NCI-H1930 (cell line): ENCODE measurements at regions not wholly inside any gene's neighbourhood (a gene's known extent, or its start where the extent isn't known, plus 50 kb on each side); places are given as distances from the start of the nearest gene placed in this dataset.

Experiments
- DNase-seq, 2 experiments: peaks; one replicate each; lab custom pipeline; 2025; lab: John Stamatoyannopoulos, UW

DNA sequence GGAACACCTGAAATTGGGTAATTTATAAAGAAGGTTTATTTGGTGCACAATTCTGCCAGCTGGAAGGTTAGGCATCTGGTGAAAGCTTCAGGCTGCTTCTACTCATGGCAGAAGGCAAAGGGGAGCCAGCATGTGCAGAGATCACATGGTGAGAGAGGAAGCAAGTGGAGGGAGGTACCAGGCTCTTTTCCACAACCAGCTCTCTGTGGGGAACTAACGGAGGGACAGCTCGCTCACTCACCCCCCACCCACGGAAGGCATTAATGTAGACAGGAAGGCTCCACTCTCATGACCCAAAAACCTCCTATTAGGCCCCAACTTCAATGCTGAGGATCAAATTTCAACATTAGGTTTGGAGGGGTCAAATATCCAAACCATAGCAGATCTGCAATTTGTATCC lies 75.6 kb upstream of the ARHGAP32 start:
- DNase-seq = no peak

DNA sequence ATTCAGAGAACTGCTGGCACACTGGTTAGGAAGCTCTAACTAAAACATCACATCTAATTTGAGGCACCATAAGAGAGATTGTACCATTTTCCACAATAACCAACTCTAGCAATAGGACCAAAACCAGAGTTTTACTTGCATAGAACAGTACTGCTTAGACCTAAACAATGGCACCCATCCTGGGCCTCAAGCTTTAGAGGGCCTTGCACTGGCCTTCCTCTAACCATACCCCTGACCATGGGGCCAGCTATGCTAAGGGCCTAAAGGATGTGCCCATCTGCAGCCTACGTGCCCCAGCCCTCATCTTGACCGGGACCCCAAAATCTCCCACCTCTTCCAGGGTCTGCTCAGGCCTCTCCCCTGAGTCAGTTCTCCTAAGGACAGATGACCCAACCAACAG lies 74.4 kb upstream of the ARHGAP32 start:
- DNase-seq = no peak

DNA sequence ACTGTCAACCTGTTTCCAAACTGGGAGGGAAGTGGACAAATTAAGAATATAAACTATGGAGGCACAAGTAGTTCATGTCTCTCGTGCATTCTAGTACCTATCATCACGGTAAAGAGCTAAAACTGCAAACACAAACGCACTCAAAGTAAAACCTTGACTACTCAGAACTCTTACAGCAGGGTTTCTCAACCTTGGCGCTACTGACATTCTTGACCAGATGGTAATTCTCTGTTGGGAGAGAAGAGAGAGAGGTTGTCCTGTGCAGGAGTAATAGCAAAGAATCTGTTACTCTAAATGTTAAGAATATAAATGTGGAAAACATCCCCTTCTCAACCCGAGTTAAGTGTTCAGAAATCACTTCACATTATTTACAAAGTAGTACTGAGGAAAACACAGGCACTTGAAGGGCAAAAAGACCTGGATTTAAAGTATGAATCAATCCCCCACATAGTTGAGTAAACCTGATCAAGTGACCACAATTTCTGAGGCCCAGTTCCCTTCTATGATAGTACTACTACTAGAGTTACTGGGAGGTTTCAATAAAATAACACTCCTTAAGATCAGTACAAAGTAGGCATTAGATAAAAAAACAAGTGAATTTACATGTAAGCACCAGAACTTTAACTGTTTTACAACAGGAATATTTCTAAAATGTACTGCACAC lies 73.1 kb upstream of the ARHGAP32 start:
- DNase-seq = no peak

DNA sequence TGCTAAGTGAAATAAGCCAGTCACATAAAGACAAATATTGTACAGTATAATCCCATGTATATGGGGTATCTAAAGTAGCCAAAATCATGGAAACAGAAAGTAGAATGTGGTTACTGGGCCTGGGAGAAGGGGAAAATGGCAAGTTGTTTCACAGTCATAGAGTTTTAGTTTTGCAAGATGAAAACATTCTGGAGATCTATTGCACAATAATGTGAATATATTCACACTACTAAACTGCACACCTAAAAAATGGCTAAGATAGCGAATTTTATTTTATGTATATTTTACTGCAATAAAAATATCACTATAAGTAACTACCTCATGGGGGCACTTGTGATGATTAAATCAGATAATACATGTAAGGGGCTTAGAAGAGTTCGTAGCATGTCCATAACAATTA lies 72.0 kb upstream of the ARHGAP32 start:
- DNase-seq = no peak

DNA sequence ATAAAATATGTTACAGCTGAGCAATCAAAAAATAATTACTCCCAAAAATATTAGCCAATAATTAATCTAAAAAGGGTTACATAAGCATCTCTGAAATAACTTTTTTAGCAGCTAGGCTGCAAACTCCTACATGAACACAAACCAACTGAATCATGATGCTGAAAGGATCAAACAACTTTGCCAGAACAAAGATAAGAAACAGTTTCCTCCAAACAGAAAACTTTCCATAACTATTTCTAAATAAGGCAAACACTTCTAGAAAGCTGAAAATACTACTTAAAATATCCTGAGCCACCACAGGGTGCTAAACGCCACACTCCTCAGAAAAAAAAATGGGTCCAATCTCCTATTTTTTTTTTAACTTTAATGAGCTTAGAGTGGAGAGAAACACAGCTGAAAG lies 68.6 kb upstream of the ARHGAP32 start:
- no peak for DNase-seq

DNA sequence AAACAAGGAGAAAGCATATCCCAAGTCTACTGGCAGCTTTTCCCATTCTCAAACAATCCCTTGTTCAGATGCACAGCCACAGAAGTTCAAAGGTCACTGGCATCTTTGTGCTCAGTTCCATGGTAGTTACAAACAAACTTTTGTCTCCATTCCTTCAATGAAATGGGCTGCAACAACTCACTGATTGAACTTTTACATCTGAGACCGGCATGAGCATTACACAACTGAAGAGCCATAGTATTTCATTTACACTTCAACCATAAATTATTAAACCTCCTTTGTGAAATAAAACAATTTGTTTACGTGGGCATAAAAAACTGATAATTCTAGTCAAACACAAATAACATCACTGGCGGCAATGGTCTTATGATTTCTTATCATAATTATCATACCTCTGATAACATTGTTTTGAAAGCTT lies 67.8 kb upstream of the ARHGAP32 start:
- no peak for DNase-seq

DNA sequence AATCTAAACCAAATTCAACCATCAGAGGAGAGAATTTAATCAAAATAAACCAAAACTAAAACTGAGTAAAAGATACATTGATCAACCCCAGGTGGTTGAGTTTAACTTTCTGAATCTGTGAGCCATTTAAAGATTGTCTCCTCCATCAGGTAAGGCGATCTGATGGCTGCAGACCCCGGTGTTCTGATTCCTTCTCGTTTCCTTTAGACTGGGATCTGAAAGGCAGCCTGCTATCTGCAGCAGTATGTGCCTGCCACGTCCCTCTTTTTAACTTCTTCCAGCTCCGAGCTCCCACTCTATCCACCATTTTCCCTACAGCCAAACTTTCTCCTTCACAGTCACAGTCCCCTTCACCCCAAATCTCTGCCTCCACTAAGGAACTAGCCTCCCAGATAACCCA lies 66.1 kb upstream of the ARHGAP32 start:
- no peak for DNase-seq

DNA sequence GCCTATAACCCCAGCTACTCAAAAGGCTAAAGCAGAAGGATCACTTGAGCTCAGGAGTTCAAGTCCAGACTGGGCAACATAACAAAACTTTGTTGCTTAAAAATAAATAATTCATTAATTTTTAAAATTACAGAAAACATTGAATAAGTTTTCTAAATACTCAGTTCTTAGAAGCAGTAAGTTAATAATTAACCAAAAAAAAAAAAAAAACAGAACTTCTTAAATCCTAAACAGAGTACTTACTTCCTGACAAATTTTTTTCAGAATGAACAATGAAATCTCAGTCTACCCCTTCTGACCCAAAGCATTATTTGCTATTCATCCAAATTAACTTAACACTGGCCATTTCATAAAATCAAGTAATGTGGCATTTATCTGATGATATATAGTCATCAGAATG lies 65.4 kb upstream of the ARHGAP32 start:
- no peak for DNase-seq

DNA sequence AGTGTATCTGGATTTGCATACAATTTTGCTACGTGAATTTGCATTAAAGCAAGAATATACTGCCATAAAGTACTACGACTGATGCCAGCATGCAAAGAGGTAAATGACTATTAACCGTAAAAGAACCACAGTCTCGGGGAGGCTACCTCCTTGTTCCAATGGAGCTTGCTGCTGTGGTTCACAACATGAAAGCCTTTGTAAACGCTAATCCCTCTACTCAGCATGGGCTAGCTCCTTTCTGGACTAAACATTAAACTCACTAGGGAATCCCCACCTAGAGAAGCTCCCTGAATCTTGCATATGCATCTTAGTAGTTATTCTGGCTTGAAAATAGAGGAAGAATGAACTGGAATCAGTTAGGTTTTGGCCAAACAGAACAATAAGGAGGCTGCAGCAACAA lies 60.5 kb upstream of the ARHGAP32 start:
- no peak for DNase-seq

DNA sequence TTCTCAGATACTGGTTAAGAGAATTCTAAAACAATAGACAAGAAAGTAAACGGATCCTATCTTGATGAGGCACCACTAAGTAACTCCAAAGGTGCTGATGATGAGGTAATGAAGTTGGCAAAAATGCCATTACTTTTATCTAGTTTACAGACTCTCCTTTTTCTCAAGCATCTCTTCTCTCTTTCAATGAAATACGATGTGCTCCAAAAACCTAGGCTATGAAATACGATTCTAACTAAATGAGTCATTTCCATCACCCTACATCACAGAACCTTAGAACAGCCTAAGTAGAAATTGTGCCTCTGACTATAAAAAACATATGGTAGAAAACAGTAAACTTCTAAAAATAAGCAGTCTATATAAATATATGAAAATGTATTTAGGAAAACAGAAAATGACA lies 58.9 kb upstream of the ARHGAP32 start:
- DNase-seq = no peak

DNA sequence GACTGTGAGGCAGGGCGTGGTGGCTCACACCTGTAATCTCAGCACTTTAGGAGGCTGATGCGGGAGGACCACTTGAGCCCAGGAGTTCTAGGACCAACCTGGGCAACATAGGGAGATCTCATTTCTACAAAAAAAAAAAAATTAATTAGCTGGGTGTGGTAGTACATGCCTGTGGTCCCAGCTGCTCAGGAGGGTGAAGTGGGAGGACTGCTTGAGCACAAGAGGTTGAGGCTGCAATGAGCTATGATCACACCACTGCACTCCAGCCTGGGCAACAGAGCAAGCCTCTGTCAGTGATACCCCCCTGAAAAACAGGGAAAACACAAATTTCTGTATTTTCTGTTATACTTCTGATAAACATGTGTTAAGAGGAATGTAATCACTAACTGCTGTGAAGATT lies 57.8 kb upstream of the ARHGAP32 start:
- no peak for DNase-seq

DNA sequence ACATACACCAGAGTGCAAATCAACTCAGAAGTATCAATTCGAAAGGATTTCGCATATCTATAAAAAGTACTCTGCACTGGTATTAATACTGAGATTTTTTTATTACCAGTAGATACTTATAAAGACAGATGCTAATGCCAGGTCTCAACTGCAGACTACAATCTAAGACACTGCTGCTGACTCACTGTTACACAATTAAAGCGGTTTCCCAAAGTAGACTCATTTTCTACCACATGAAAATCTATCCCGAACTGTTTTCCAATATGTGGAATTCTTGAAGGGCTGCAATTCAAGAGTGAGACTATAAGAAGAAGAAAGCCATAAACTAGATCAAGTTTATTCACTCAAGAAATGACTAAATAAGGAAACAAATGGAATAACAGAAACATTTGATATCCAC lies 57.2 kb upstream of the ARHGAP32 start:
- DNase-seq = no peak

DNA sequence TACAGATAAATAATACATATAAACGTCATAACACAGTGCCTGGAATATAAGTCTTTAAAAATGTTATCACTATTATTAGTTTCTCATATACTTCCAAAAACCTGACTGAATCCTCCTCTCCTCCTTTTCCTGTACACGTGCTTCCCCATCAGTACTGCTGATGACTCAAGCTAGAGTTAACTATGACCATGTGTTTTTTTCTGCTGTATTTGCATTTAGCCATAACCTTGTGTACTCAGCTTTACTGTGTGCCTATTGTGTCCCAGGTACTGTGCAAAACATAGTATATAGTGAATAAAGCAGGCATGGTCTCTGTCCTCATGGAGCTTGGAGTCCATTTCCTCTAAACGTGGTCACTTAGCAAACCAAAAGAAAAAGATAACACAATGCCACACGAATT lies 56.5 kb upstream of the ARHGAP32 start:
- no peak for DNase-seq

DNA sequence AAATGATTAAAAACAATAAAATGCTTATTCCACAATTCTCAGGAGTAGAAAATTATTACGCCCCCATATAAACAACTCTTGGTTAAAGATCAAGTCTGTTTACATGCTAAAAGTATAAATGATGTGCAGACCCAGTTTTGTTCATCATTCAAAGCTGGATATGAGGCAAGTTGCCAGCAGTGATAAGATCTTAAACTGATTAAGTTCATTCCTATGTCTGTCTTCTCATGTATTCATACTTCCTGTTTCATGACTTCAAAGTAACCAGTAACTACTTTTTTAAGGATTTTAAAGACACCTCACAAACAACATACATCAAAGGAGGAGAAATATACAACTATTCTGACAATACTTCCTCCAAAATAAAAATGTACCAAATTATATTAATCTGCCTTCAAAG lies 55.0 kb upstream of the ARHGAP32 start:
- no peak for DNase-seq

DNA sequence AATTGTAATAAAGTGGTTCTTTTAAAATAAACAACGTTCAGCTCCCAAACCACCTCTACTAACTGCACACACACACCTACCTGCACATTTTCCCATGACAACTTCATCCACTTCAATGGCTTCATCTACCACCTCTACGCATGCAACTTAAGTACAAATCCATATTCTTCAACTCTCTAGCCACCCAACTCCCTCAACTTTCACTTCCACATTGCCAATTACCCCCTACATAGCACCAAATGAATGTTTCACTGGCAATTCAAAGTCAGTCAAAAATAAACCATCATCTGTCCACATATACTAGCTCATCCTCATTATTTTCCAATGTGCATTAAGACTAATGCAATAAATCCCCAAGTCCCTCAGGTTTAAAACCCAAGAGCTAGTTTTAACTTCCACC lies 50.7 kb upstream of the ARHGAP32 start:
- no peak for DNase-seq
